HG03442 (cell line): ENCODE measurements at regions not wholly inside any gene's neighbourhood (a gene's known extent, or its start where the extent isn't known, plus 50 kb on each side); places are given as distances from the start of the nearest gene placed in this dataset.
"Not testable (repeated sequence)": the region's sequence is repeated elsewhere in the genome, so short reads cannot be mapped to it uniquely, and the experiment has no call there.

Experiments
- ATAC-seq: cut with Tn5 transposase; IDR thresholded peaks from one replicate; pipeline ENCODE4 v1.9.1; 2021; ENCODE audit warnings: mild to moderate bottlenecking, moderate library complexity; ENCODE audit not compliant: unreplicated experiment

GRCh38 chr17:51434434-51435170 lies 174.3 kb downstream of the UTP18 start:
- no peak for ATAC-seq

GRCh38 chr17:51435171-51435552 lies 174.8 kb downstream of the UTP18 start:
- no peak for ATAC-seq

GRCh38 chr17:51435641-51436091 lies 175.3 kb downstream of the UTP18 start:
- peak; percentile 74 for ATAC-seq

GRCh38 chr17:51439395-51440229 lies 179.3 kb downstream of the UTP18 start:
- no peak for ATAC-seq

- no peak for ATAC-seq
Observed at GRCh38 chr17:51441431-51441830, 181.1 kb downstream of the UTP18 start.

- ATAC-seq, result no peak
Observed at GRCh38 chr17:51442088-51442865, 181.9 kb downstream of the UTP18 start.

- no peak for ATAC-seq
Observed at GRCh38 chr17:51443646-51444045, 183.3 kb downstream of the UTP18 start.

GRCh38 chr17:51445946-51446345 lies 185.6 kb downstream of the UTP18 start:
- no peak for ATAC-seq

GRCh38 chr17:51454456-51454978 lies 194.2 kb downstream of the UTP18 start:
- ATAC-seq, result no peak

GRCh38 chr17:51455211-51455610 lies 194.9 kb downstream of the UTP18 start:
- ATAC-seq, result no peak

GRCh38 chr17:51455931-51456330 lies 195.6 kb downstream of the UTP18 start:
- no peak for ATAC-seq

GRCh38 chr17:51456942-51457341 lies 196.6 kb downstream of the UTP18 start:
- no peak for ATAC-seq

- ATAC-seq, result peak; percentile 83
Observed at GRCh38 chr17:51461578-51462004, 201.2 kb downstream of the UTP18 start.

GRCh38 chr17:51463353-51463752 lies 203.0 kb downstream of the UTP18 start:
- ATAC-seq, result no peak

- ATAC-seq, result no peak
Observed at GRCh38 chr17:51467336-51467735, 207.0 kb downstream of the UTP18 start.

- ATAC-seq, result no peak
Observed at GRCh38 chr17:51472670-51473205, 212.4 kb downstream of the UTP18 start.

GRCh38 chr17:51474764-51475163 lies 214.4 kb downstream of the UTP18 start:
- no peak for ATAC-seq

- ATAC-seq, result no peak
Observed at GRCh38 chr17:51475730-51476129, 215.4 kb downstream of the UTP18 start.

- ATAC-seq, result no peak
Observed at GRCh38 chr17:51479303-51479702, 219.0 kb downstream of the UTP18 start.

- no peak for ATAC-seq
Observed at GRCh38 chr17:51481370-51481769, 221.0 kb downstream of the UTP18 start.

- not testable (repeated sequence) for ATAC-seq
Observed at GRCh38 chr17:51482248-51482647, 221.9 kb downstream of the UTP18 start.
